ENCODE measurements at regions not wholly inside any gene's neighbourhood (a gene's known extent, or its start where the extent isn't known, plus 50 kb on each side); places are given as distances from the start of the nearest gene placed in this dataset.

DNA sequence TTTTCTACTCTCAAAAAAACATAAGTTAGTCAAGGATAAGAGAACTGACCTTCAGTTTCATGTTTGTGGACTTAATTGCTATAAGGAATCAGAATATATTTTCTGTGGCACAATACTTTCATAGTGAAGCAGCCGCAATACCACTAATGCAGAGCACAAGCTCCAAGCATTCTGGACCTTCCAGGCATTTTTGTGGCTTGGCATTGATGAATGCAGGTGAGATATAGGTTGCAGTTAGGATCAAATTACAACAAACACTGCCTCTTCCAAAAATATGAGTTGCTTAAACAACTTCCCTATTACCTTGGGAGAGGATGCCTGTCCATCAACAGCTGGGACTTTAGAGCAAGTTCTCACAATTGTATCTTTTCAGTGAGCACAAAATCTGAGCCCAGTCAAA, 162.8 kb upstream of the RSPO3 start:
- TF ChIP-seq, protein P1, sequence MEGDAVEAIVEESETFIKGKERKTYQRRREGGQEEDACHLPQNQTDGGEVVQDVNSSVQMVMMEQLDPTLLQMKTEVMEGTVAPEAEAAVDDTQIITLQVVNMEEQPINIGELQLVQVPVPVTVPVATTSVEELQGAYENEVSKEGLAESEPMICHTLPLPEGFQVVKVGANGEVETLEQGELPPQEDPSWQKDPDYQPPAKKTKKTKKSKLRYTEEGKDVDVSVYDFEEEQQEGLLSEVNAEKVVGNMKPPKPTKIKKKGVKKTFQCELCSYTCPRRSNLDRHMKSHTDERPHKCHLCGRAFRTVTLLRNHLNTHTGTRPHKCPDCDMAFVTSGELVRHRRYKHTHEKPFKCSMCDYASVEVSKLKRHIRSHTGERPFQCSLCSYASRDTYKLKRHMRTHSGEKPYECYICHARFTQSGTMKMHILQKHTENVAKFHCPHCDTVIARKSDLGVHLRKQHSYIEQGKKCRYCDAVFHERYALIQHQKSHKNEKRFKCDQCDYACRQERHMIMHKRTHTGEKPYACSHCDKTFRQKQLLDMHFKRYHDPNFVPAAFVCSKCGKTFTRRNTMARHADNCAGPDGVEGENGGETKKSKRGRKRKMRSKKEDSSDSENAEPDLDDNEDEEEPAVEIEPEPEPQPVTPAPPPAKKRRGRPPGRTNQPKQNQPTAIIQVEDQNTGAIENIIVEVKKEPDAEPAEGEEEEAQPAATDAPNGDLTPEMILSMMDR (IDR thresholded peaks at IDR 0.05), result no peak
- no peak for TF ChIP-seq EZH2 (IDR thresholded peaks at IDR 0.05)

Measured in neural progenitor cell (in vitro differentiated cells).